Uterus (tissue), 3 donors: ENCODE measurements at regions not wholly inside any gene's neighbourhood (a gene's known extent, or its start where the extent isn't known, plus 50 kb on each side); places are given as distances from the start of the nearest gene placed in this dataset.

Experiments
- DNase-seq, 2 donors: peaks; one replicate each; pipeline ENCODE4 v3.0.0-alpha.2; 2019 to 2020
- H3K27ac ChIP-seq, 2 donors: fragments of 200-600 bp; sonication (generic); 1 replicate in 1 of 2; 2 replicates in 1 of 2; pipeline ENCODE4 v1.5.1; 2016 to 2018
- H3K27me3 ChIP-seq, 2 donors: fragments of 200-600 bp; sonication (generic); one replicate each; pipeline ENCODE4 v1.5.1; 2018 to 2019; ENCODE audit warnings: control low read depth in 1 of 2
- H3K36me3 ChIP-seq, 2 donors: fragments of 200-600 bp; sonication (generic); one replicate each; pipeline ENCODE4 v1.5.1; 2019; ENCODE audit warnings: control low read depth in 1 of 2
- H3K4me1 ChIP-seq, 2 donors: fragments of 200-600 bp; sonication (generic); one replicate each; pipeline ENCODE4 v1.5.1; 2018 to 2019; ENCODE audit warnings: control low read depth in 1 of 2
- H3K4me3 ChIP-seq, 2 donors: fragments of 200-600 bp; sonication (generic); 1 replicate in 1 of 2; 2 replicates in 1 of 2; pipeline ENCODE4 v1.5.1; 2018 to 2019; ENCODE audit warnings: mild to moderate bottlenecking in 1 of 2
- H3K9me3 ChIP-seq, 2 donors: fragments of 200-600 bp; sonication (generic); one replicate each; pipeline ENCODE4 v1.5.1; 2019; ENCODE audit warnings: control low read depth in 1 of 2
- POLR2A ChIP-seq, 2 donors: fragments of 450-650 bp; IDR thresholded peaks; one replicate each; pipeline ENCODE4 v1.6.1; 2016; ENCODE audit warnings: antibody characterized with exemption in 2 of 2, mild to moderate bottlenecking in 1 of 2, moderate library complexity in 1 of 2
- intact Hi-C: fragments of 100-400 bp; cut with DNase I; formaldehyde crosslinking; loops from one replicate; pipeline ENCODE4 v1.15.1; 2023; ENCODE audit warnings: low total_unique reads
- TF ChIP-seq, protein P1 (sequence below), 4 experiments: fragments of 200-600 bp in 2 of 4; fragments of 450-650 bp in 2 of 4; sonication (generic) in 2 of 4; IDR thresholded peaks; one replicate each; pipeline ENCODE4 v1.5.1; 2016 to 2019; ENCODE audit warnings: antibody characterized with exemption in 4 of 4, mild to moderate bottlenecking in 2 of 4, moderate library complexity in 1 of 4
- donor health status: DM: yes; HTN: yes; CAD: no.

- DNase-seq, result no peak
- TF ChIP-seq POLR2A (IDR thresholded peaks at IDR 0.05), result no peak
- TF ChIP-seq, protein P1, sequence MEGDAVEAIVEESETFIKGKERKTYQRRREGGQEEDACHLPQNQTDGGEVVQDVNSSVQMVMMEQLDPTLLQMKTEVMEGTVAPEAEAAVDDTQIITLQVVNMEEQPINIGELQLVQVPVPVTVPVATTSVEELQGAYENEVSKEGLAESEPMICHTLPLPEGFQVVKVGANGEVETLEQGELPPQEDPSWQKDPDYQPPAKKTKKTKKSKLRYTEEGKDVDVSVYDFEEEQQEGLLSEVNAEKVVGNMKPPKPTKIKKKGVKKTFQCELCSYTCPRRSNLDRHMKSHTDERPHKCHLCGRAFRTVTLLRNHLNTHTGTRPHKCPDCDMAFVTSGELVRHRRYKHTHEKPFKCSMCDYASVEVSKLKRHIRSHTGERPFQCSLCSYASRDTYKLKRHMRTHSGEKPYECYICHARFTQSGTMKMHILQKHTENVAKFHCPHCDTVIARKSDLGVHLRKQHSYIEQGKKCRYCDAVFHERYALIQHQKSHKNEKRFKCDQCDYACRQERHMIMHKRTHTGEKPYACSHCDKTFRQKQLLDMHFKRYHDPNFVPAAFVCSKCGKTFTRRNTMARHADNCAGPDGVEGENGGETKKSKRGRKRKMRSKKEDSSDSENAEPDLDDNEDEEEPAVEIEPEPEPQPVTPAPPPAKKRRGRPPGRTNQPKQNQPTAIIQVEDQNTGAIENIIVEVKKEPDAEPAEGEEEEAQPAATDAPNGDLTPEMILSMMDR (IDR thresholded peaks at IDR 0.05), result no peak
- Histone ChIP-seq H3K36me3 (no peaks in the 10 kb centered on the region), H3K4me1 (no peaks in the 10 kb centered on the region), H3K4me3 (no peak overlapping the region), H3K9me3 (no peaks in the 10 kb centered on the region), H3K27ac (no peak overlapping the region), H3K27me3 (no peaks in the 10 kb centered on the region)
- intact Hi-C loops, result no loop called here
Measured at GRCh38 chr6:124882579-124883393, 79.5 kb upstream of the RNF217 start.

DNA sequence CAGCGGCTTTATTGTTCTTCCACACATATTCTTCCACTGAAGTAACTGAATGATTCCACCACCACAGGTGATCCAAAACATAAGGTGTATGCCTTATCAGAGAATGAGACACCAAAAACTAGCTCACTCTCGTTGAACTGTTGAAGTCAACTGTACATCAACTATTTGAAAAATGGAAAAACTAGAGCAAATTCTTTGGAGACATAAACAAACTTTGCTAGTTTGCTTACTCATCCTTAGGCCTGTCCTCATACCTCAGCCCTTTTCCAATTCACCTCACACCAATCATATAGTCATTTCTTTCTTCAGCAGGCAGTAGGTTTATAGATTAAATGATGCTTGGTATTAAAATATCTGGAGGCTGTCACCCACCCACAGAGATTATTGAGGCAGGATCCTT is 77.1 kb upstream of the RNF217 start:
- Histone ChIP-seq H3K27me3 (no peaks in the 10 kb centered on the region), H3K27ac (no peak overlapping the region), H3K4me3 (no peak overlapping the region), H3K36me3 (no peaks in the 10 kb centered on the region), H3K4me1 (no peaks in the 10 kb centered on the region), H3K9me3 (no peaks in the 10 kb centered on the region)
- DNase-seq, result no peak
- no peak for TF ChIP-seq POLR2A (IDR thresholded peaks at IDR 0.05)
- TF ChIP-seq, protein P1 (IDR thresholded peaks at IDR 0.05), result no peak
- intact Hi-C loops, result no loop called here

DNA sequence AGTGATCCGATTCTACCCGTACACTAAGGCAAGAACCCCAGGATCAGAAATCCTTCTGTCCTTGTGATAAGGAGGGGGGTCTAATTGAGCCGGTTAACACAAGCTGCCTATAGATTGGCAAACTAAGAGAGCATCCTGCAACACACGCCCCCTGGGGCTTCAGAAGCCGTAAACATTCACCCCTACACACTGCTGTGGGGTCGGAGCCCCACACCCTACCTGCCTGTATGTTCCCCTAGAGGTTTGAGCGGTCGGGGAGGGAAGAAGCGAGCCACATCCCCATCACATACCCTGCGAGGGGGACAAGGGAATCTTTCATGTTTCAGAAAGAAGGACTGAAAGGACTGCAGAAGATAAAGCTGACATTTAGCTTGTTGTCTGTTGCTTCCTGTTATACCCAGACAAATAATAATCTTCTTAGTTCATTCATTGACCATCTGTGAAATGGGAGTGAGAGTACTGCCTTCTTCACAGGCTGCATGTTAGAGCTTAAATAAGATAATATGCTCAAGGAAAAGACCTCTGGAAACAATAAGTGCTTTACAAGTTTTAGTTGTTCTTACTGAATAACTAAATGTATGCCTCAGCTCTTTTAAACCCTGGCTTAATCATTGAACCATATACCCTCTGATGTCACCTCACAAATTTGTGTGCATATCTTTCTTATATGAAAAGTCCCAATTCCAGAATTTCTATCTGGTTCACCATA is 74.2 kb upstream of the RNF217 start:
- Histone ChIP-seq H3K36me3 (no peaks in the 10 kb centered on the region), H3K27ac (no peak overlapping the region), H3K4me1 (no peaks in the 10 kb centered on the region), H3K9me3 (no peaks in the 10 kb centered on the region), H3K27me3 (no peaks in the 10 kb centered on the region), H3K4me3 (no peak overlapping the region)
- intact Hi-C loops, result no loop called here
- no peak for DNase-seq
- TF ChIP-seq POLR2A (IDR thresholded peaks at IDR 0.05), result no peak
- TF ChIP-seq, protein P1 (IDR thresholded peaks at IDR 0.05), result no peak

GRCh38 chr6:124888581-124889371 is 73.5 kb upstream of the RNF217 start:
- H3K4me1 ChIP-seq, result no peaks in the 10 kb centered on the region
- no peaks in the 10 kb centered on the region for H3K9me3 ChIP-seq
- no peak overlapping the region for H3K4me3 ChIP-seq
- no peak for DNase-seq
- intact Hi-C loops, result no loop called here
- TF ChIP-seq POLR2A (IDR thresholded peaks at IDR 0.05), result no peak
- TF ChIP-seq, protein P1 (IDR thresholded peaks at IDR 0.05), result no peak
- no peak overlapping the region for H3K27ac ChIP-seq
- no peaks in the 10 kb centered on the region for H3K36me3 ChIP-seq
- no peaks in the 10 kb centered on the region for H3K27me3 ChIP-seq
